Astrocyte of the cerebellum (primary cell): ENCODE measurements at regions not wholly inside any gene's neighbourhood (a gene's known extent, or its start where the extent isn't known, plus 50 kb on each side); places are given as distances from the start of the nearest gene placed in this dataset.

Experiments
- DNase-seq: peaks from one replicate; pipeline ENCODE4 v3.0.0-alpha.2; 2011; ENCODE audit warnings: low read depth
- H3K4me3 ChIP-seq: 2 replicates; pipeline ENCODE4 v1.5.1; 2011; ENCODE audit warnings: mild to moderate bottlenecking, low read depth, low read length, moderate library complexity
- in situ Hi-C: cut with HindIII; loops from 2 replicates; pipeline ENCODE4 v1.10.0; 2017; ENCODE audit warnings: low sequenced_read_pairs
- TF ChIP-seq, protein P1 (sequence below): IDR thresholded peaks from 2 replicates; pipeline ENCODE4 v1.5.1; 2012; ENCODE audit warnings: low read length, low read depth, moderate library complexity, mild to moderate bottlenecking; ENCODE audit errors: missing control alignments

DNA sequence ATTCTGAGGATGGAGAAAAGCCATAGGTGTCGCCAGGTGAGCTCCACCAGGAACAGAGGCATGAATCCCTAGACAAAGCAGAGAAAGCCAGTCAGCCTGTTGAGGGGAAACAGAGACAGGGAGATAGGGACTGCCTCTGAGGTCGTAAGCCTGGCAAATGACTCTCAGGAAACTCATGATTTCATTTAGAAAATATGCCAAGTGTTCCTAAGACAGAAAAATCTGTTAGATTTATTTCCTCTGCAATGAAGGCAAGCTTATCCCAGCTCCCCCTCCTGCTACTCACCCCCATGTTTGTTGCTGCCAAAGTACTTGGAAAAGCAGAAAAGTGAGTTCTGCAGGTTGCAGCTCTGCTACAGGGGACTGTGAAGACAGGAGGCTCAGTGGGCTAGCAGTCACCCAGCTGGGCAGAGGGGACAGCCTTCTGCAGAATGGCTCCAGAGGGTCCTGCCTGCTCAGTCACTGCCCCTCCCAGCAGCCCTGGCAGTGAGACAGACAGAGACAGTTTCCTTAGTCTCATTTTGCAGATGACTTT, 184.3 kb downstream of the ADRA2A start:
- TF ChIP-seq, protein P1, sequence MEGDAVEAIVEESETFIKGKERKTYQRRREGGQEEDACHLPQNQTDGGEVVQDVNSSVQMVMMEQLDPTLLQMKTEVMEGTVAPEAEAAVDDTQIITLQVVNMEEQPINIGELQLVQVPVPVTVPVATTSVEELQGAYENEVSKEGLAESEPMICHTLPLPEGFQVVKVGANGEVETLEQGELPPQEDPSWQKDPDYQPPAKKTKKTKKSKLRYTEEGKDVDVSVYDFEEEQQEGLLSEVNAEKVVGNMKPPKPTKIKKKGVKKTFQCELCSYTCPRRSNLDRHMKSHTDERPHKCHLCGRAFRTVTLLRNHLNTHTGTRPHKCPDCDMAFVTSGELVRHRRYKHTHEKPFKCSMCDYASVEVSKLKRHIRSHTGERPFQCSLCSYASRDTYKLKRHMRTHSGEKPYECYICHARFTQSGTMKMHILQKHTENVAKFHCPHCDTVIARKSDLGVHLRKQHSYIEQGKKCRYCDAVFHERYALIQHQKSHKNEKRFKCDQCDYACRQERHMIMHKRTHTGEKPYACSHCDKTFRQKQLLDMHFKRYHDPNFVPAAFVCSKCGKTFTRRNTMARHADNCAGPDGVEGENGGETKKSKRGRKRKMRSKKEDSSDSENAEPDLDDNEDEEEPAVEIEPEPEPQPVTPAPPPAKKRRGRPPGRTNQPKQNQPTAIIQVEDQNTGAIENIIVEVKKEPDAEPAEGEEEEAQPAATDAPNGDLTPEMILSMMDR = no peak
- no peak overlapping the region for H3K4me3 ChIP-seq
- DNase-seq = no peak
- in situ Hi-C loops = no loop called here

DNA sequence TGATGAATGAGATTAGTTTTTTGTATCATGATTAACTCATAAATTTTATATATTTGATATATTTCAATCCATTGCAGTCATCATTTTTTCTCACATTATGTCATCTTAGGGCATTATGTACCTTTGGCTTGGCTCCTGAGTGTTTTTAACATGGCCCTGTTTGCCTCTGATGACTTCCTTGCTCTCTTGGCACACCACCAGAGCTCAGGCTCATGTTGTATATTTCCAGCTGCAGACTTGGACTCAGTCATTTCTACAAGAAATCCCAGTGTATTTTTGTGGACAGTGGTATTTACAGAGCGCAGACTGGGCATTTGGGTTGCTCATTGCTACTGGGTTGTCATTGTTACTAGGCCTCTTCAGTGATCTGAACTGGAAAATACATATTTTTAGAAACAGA, 188.5 kb downstream of the ADRA2A start:
- TF ChIP-seq, protein P1 = no peak
- no peak overlapping the region for H3K4me3 ChIP-seq
- no peak for DNase-seq
- in situ Hi-C loops = no loop called here

DNA sequence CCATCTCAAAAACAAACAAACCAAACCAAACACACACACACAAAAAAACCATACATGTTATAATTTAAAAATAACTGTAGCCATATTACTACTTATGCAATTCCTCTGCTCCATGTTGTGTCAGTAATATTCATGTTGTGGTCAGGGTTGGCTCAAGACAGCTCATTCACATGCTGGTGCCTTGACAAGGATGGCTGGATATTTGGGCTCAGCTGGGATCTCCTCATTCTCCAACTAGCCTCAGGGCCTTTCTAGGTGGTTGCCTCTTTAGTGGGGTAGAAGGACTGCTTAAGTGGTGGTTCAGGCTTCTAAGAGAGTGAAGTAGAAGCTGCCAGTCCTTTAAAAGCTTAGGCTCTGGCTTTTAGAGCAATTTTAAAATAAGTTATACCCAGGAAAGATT, 189.3 kb downstream of the ADRA2A start:
- H3K4me3 ChIP-seq = no peak overlapping the region
- TF ChIP-seq, protein P1 = no peak
- in situ Hi-C loops = no loop called here
- DNase-seq = no peak

DNA sequence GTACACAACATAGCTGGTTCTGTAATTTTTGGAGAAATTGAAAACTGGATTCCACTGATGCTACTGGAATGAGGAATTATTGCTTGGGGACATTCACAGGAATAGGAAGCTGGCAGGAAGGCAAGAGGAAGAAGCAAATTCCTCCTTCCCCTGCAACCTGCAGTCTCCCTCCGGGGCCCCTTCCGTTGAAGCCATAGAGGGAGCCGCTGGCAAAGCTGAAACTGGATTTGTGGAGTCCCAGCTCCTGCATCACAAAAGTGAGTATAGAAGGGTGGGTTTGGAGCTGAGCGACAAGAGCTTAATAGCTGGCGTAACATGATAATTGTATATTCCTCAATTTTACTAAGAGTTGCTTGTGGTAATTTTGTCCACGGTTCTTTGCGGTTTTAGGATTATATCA, 190.8 kb downstream of the ADRA2A start:
- in situ Hi-C loops = no loop called here
- no peak overlapping the region for H3K4me3 ChIP-seq
- TF ChIP-seq, protein P1 = no peak
- no peak for DNase-seq

DNA sequence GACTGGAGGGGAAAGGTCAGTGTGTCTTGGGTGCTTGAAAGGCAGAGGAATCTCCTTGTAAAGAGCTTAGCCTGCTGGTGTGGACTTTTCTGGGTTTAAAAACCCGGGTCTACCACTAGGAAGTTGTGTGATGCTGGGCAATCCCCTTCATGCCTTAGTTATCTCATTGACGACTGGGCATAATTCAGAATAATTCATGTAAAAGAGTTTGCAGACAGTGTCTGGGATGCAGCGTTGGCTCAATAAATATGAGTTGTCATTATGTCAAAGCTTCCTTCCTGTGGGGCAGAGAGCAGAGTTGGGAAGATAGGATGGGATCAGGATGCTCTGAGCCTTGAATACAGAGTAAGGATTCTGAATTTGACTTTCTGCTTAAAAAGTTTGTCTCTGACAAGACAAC, 196.4 kb downstream of the ADRA2A start:
- in situ Hi-C loops = no loop called here
- DNase-seq = no peak
- H3K4me3 ChIP-seq = no peak overlapping the region
- TF ChIP-seq, protein P1 = no peak

DNA sequence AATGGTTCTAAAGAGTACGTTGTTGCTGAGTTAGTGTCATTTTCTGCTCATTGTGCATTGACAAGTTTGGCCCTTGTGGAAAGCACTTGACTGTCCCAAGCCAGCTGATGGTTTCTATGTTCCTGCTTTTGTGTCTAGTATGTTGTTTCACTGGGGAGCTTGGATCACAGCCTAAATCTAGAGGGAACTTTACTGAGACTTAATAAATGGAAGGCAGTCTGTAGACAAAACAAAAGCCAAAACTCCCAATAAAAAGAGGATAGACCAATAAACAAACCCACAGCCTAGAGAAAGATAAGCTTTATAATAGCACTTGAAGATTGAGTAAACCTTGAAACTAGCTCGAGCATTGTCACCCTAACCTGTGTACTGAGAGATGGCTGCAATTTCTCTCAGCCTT, 196.8 kb downstream of the ADRA2A start:
- in situ Hi-C loops = no loop called here
- no peak for DNase-seq
- no peak overlapping the region for H3K4me3 ChIP-seq
- TF ChIP-seq, protein P1 = no peak

DNA sequence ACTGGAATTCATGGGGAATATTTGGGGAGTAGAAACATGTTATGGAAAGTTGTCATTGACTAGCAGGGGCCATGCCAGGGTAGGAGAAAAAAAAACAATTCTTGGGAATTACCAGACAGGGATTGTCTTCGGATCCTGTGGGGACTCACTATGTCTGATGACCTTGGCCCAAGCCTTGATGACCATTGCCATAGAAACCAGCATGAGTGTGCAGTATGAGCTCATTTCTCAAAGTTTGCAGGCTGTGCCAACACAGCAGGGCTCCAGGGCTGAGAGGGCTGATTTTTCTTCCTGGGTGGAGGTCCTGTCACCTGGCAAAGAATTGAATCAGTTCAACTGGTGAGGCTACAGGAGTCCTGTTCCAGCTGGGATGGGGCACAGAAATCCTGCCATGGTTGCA, 198.3 kb downstream of the ADRA2A start:
- no peak overlapping the region for H3K4me3 ChIP-seq
- in situ Hi-C loops = no loop called here
- TF ChIP-seq, protein P1 = no peak
- no peak for DNase-seq
